ENCODE measurements at regions not wholly inside any gene's neighbourhood (a gene's known extent, or its start where the extent isn't known, plus 50 kb on each side); places are given as distances from the start of the nearest gene placed in this dataset.

- no peaks in the 10 kb centered on the region for H3K9me3 ChIP-seq (ENCODE audit: low read depth, low read length)
- H3K27me3 ChIP-seq (ENCODE audit: insufficient read depth, low read length) = peaks cover 3% of the 10 kb centered on the region
- TF ChIP-seq CTCF (IDR thresholded peaks at IDR 0.05; ENCODE audit: extremely low read depth, low read depth, low read length) = no peak
- H4K20me1 ChIP-seq (ENCODE audit: insufficient read depth, low read length) = no peaks in the 10 kb centered on the region
- no peaks in the 10 kb centered on the region for H3K4me1 ChIP-seq (ENCODE audit: insufficient read depth, low read length)
- no peaks in the 10 kb centered on the region for H3K36me3 ChIP-seq (ENCODE audit: insufficient read depth, low read length)
- H3K4me2 ChIP-seq (ENCODE audit: insufficient read depth, low read length) = no peak overlapping the region
- H3K4me3 ChIP-seq (ENCODE audit: insufficient read depth, low read length) = no peak overlapping the region
- H2AFZ ChIP-seq (ENCODE audit: low read length) = no peak overlapping the region
- no peaks in the 10 kb centered on the region for H3K79me2 ChIP-seq (ENCODE audit: insufficient read depth, low read length)
- DNase-seq (ENCODE audit: insufficient read length, low spot score, missing footprints) = no peak
- no peak overlapping the region for H3K27ac ChIP-seq (ENCODE audit: low read depth, low read length)
Observed at GRCh38 chr13:94925263-94925662, 212.9 kb upstream of the SOX21 start.

GRCh38 chr13:94921181-94921580 is 208.8 kb upstream of the SOX21 start:
- H3K27ac ChIP-seq (ENCODE audit: low read depth, low read length) = no peak overlapping the region
- DNase-seq (ENCODE audit: insufficient read length, low spot score, missing footprints) = no peak
- no peaks in the 10 kb centered on the region for H3K79me2 ChIP-seq (ENCODE audit: insufficient read depth, low read length)
- TF ChIP-seq CTCF (IDR thresholded peaks at IDR 0.05; ENCODE audit: extremely low read depth, low read depth, low read length) = no peak
- H3K36me3 ChIP-seq (ENCODE audit: insufficient read depth, low read length) = no peaks in the 10 kb centered on the region
- H3K4me2 ChIP-seq (ENCODE audit: insufficient read depth, low read length) = no peak overlapping the region
- H4K20me1 ChIP-seq (ENCODE audit: insufficient read depth, low read length) = no peaks in the 10 kb centered on the region
- H3K4me3 ChIP-seq (ENCODE audit: insufficient read depth, low read length) = no peak overlapping the region
- H3K27me3 ChIP-seq (ENCODE audit: insufficient read depth, low read length) = peaks cover 3% of the 10 kb centered on the region
- H3K9me3 ChIP-seq (ENCODE audit: low read depth, low read length) = no peaks in the 10 kb centered on the region
- no peaks in the 10 kb centered on the region for H3K4me1 ChIP-seq (ENCODE audit: insufficient read depth, low read length)
- no peak overlapping the region for H2AFZ ChIP-seq (ENCODE audit: low read length)

- Histone ChIP-seq H3K79me2 (ENCODE audit: insufficient read depth, low read length) (no peaks in the 10 kb centered on the region), H3K27ac (ENCODE audit: low read depth, low read length) (no peak overlapping the region), H3K9me3 (ENCODE audit: low read depth, low read length) (no peaks in the 10 kb centered on the region), H3K36me3 (ENCODE audit: insufficient read depth, low read length) (no peaks in the 10 kb centered on the region), H3K4me2 (ENCODE audit: insufficient read depth, low read length) (no peak overlapping the region), H2AFZ (ENCODE audit: low read length) (no peak overlapping the region), H3K4me1 (ENCODE audit: insufficient read depth, low read length) (no peaks in the 10 kb centered on the region), H3K4me3 (ENCODE audit: insufficient read depth, low read length) (no peak overlapping the region), H4K20me1 (ENCODE audit: insufficient read depth, low read length) (no peaks in the 10 kb centered on the region), H3K27me3 (ENCODE audit: insufficient read depth, low read length) (peaks cover 3% of the 10 kb centered on the region)
- TF ChIP-seq CTCF (IDR thresholded peaks at IDR 0.05; ENCODE audit: extremely low read depth, low read depth, low read length) = no peak
- no peak for DNase-seq (ENCODE audit: insufficient read length, low spot score, missing footprints)
Observed at GRCh38 chr13:94920578-94920977, 208.2 kb upstream of the SOX21 start.

GRCh38 chr13:94917824-94918223 is 205.5 kb upstream of the SOX21 start:
- DNase-seq (ENCODE audit: insufficient read length, low spot score, missing footprints) = no peak
- H3K4me2 ChIP-seq (ENCODE audit: insufficient read depth, low read length) = no peak overlapping the region
- no peaks in the 10 kb centered on the region for H4K20me1 ChIP-seq (ENCODE audit: insufficient read depth, low read length)
- no peak overlapping the region for H3K27ac ChIP-seq (ENCODE audit: low read depth, low read length)
- no peaks in the 10 kb centered on the region for H3K9me3 ChIP-seq (ENCODE audit: low read depth, low read length)
- peaks cover 3% of the 10 kb centered on the region for H3K27me3 ChIP-seq (ENCODE audit: insufficient read depth, low read length)
- TF ChIP-seq CTCF (IDR thresholded peaks at IDR 0.05; ENCODE audit: extremely low read depth, low read depth, low read length) = no peak
- H2AFZ ChIP-seq (ENCODE audit: low read length) = no peak overlapping the region
- no peak overlapping the region for H3K4me3 ChIP-seq (ENCODE audit: insufficient read depth, low read length)
- no peaks in the 10 kb centered on the region for H3K4me1 ChIP-seq (ENCODE audit: insufficient read depth, low read length)
- no peaks in the 10 kb centered on the region for H3K79me2 ChIP-seq (ENCODE audit: insufficient read depth, low read length)
- no peaks in the 10 kb centered on the region for H3K36me3 ChIP-seq (ENCODE audit: insufficient read depth, low read length)
